DMS53 treated with DMSO at 0.1 percent for 48 hours (cell line): ENCODE measurements at regions not wholly inside any gene's neighbourhood (a gene's known extent, or its start where the extent isn't known, plus 50 kb on each side); places are given as distances from the start of the nearest gene placed in this dataset.
A peak's percentile ranks its signal among the peaks of the same experiment; 100 is the strongest.

Source experiments
- DNase-seq: peaks from one replicate; lab custom pipeline; 2025; ENCODE audit not compliant: unreplicated experiment; lab: John Stamatoyannopoulos, UW

DNA sequence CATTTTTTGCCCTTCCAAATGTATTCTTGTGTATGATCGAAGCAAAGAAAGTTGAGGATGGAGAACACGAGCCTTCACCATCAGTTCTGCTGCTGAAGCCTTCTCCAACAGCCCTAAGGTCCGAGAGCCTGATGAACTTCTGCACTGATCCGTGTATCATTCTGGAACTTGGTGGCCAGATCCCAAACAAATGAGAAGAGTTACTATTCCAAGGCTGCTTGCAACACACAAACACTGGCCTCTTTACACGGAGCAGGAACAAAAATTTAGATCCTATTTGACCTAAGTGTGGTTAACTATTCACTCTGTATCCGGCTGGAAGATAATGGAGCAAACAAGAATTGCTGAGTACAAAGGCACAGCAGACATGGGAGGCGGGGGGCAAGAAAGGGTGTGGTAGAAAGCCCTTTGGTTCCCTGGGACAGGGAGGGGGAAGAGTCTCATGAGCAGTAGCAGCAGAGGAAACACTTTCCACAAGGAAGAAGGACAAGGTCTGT, 282.9 kb downstream of the SOX9 start:
- DNase-seq: no peak

DNA sequence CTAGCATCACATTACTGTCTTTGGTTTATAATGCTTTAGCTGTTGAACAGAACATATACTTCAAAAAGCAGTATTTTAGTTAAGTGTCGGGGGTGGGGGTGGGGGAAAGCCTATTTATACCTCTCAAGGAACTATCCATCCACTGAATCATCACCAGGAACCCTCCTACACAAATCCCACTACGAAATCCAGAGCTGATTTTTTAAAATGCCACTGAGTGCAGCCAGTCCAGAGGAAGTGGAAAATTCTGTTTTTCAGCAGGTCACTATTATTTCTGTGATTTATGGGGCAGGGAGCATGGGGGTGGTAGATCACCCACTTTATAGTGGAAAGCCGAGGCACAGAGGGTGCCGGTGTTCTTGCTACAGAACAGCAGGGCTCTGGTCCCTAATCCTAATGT, 284.1 kb downstream of the SOX9 start:
- DNase-seq: no peak

DNA sequence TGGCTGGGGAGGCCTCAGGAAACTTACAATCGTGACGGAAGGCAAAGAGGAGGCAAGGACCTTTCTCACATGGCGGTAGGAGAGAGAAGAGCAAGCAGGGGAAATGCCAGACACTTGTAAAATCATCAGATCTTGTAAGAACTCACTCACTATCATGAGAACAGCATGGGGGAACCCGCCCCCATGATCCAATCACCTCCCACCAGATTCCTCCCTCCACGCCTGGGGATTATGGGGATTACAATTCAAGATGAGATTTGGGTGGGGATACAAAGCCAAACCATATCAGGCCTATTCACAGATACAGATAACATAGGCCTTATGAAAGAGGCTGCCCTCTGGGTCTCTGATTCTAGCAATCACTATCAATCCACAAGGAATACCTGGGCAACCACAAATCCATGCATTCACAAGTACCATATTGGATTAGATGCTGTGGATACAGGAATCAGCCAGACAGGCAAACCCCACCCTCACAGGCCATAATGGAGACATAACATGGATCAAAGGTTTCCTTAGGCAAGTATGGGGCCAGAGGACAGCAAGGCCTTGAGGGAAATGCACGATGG, 284.9 kb downstream of the SOX9 start:
- DNase-seq: no peak

GRCh38 chr17:72406498-72406897, 285.7 kb downstream of the SOX9 start:
- DNase-seq: no peak

DNA sequence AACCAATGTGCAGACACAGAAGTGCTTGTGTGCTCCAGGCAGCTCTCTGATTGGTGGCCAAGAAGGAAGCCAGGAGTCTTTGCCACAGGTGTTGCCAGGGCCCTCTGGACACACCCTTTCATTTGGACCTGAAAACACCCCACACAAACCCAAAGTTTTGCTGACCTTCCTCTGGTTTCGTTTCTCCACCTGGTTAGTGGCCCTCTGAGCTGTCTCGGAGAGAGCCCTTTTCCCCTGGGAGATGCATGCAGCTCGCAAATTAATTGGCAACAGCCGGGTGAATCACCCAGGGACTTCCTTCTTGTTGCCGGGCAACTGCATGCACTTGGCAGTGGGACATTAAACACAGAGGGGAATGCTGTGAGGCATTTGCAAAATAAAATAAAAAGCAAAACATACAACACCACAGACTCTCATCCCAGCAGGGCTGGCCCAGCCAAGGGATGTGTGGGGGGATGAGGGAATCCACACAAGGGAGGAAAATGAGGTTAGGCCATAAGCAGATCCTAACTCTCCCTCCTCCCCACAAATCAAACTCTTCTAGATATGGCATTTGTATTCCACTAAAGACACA, 286.6 kb downstream of the SOX9 start:
- peak; percentile 32 for DNase-seq

DNA sequence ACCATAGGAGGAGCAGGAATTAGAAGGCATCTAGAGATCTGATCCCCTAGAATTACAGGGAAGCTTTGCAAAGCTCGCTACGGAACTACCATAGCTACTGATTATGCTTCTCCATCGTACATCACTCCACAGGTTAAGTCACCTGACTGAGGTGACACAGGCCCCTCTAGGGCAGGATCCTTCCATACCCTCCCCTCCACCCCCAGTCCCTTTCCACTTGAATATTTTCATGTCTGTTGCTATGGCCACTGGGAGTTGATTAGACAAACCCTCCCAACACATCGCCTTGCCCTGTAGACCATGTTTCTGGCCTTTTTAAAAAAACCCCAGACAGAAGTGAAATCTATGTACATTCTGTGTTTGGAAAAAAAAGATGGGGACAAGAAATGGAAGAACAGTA, 287.1 kb downstream of the SOX9 start:
- no peak for DNase-seq

GRCh38 chr17:72408641-72409040, 287.8 kb downstream of the SOX9 start:
- no peak for DNase-seq

DNA sequence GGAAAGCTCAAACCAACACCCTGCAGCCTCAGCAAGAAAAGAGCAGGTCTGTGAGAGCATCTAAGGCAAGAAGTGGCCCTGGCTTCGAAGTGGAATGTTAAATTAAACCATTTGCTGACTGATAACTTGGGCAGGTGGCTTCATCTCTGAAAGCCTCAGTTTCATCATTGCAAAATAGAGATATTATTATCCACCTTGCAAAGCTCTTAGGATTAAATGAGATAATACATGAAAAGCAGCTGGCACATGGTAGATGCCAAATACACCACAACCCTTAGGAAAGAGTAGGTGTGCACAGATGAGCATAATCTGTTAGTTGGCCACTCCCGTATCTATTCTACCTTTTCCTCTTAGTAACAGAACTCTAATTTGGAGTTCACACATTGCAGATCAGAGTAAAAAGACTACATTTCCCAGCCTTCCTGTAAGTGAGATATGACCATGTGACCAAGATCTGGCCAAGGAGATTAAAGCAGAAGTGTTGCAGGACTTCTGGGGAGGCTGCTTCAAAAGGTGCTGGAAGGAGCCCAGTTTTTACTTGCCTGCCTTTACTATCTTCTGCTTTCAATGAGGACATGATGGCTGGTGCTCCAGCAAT, 288.7 kb downstream of the SOX9 start:
- no peak for DNase-seq

GRCh38 chr17:72411124-72411563, 290.3 kb downstream of the SOX9 start:
- DNase-seq: no peak

DNA sequence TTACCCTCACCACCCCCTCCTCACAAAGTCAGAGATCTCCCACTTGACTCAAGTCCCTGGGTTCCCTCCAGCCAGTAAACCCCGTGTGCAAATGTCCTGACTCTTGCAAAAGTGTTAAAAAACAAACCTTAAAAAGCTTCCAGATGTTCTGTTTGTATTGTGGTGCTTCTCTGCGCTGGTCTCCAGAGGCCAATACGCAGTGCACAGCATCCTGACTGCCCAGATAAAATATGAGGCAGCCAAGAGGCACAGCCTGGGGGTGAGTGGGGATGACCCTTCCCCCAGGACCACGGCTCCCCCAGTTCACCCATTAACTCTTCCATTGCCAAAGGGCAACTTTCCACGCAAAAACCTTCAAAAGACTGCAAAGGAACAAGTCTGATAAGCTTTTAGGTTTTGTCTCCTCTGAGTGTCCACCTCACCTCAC, 291.8 kb downstream of the SOX9 start:
- DNase-seq: no peak

DNA sequence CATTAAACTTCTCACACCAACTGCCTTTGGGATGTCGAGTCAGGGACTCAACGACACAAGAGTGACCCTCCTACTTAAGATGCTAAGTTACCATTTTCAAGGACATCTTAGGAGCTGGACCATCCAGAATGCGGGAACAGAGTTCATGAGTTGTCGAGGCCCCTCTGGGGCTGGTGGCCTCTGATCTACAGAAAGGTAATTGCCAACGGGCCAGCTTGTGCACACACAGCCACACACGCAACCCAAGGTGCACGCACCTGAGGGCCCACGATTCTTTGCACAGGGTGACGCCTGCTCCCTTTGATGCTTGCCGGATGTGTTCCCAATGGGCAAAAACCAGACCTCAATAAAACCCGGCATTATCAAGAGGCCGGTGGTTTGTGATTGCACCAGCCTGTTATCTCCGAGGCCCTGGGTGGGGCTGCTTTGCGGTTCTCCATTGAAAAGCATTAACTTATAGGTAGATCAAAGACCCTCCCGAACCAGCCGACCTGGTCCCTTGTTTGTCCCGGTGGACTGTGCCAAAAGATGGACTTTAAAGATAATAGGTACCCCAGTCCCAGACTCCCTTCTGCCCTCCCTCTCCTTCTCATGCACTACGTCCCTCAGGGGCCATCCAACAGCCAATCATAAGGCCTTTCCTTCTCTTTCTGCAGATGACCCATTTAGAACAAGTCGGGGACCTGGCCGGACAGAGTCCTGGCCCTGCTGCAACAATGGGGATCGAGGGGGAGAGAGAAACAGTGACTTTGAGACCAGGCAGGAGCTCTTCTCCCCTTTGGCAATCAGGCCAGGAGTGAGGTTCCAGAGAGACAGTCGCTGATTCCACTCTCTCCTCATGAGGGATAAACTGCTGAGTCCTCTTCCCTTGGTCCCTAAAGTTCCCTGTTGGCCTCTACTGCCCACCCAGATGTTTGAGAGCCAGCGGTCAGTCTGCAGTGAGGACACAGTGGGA, 292.5 kb downstream of the SOX9 start:
- DNase-seq: no peak

GRCh38 chr17:72414032-72414396, 293.2 kb downstream of the SOX9 start:
- DNase-seq: no peak

- no peak for DNase-seq
Observed at GRCh38 chr17:72414967-72415853, 294.4 kb downstream of the SOX9 start.

DNA sequence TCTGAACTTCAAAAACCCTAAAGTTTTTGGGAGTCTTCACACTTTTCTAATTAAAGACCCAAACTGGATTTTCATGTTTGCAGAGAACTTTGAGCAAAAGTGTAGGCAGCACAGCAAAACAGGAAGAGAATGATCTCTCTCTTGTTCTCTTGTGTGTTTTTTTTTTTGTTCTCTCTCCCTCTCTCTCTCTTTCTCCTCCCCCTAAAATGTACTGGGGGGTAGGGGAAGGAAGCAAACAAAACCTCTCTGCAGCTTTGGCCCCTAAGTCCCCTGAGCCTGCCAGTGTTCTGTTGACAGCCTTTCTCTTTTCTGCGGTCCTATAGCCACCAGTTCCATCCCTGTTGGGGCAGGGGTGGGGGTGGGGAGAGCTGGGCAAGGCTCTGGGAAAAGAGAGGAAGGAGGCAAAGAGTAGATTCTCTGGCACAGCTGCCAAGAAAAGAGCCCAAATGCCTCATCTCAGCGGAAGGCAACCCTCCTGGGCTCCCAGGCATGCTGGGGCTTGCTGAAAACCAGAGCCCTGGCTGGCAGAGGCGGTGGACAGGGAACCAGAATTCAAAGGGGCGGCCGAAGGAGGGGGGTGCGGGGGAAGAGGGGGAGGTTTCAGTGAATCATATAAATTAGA, 295.3 kb downstream of the SOX9 start:
- DNase-seq: no peak

DNA sequence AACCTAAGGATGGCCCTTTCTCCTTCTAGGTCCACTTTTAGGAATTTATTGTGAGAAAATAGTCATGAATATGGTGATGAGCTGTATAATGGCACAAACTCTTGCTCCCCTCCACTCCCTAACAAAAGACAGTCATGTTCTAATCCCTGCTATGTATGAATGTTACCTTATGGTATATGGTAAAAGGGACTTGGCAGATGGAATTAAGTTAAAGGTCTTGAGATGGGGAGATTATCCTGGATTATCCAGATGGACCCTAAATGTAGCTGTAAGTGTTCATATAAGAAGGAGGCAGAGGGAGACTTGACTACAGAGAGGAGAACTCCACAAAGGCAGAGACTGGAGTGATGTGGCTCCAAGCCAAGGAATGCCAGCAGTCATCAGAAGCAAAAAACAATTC, 296.1 kb downstream of the SOX9 start:
- no peak for DNase-seq

GRCh38 chr17:72417627-72418026, 296.8 kb downstream of the SOX9 start:
- DNase-seq: no peak

- no peak for DNase-seq
Observed at GRCh38 chr17:72419866-72420774, 299.3 kb downstream of the SOX9 start.

DNA sequence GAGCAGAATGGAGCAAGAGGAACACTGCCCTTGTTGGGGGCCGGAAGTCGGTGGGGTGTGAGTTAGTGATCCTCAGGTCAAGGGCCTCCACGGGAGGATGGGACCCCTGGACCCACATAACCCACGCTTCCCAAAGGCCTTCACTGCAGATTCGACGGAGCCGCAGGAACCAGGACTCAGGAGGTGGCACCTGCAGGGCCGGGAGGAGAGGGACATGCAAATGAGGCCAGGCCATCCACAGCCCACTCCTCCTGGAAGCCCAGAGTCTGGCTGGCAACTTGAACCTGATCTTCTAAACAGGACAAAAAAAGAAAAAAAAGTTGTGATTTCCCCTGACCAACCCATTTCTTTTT, 299.9 kb downstream of the SOX9 start:
- DNase-seq: no peak
